UCSD-AML1 (cell line): ENCODE measurements at regions not wholly inside any gene's neighbourhood (a gene's known extent, or its start where the extent isn't known, plus 50 kb on each side); places are given as distances from the start of the nearest gene placed in this dataset.

ENCODE experiments used
- DNase-seq: peaks from one replicate; lab custom pipeline; 2025; ENCODE audit not compliant: unreplicated experiment; lab: John Stamatoyannopoulos, UW

- DNase-seq: no peak
These were observed 61.1 kb upstream of the ARID5B start for GRCh38 chr10:61840403-61840802.

GRCh38 chr10:61841338-61841875 lies 60.1 kb upstream of the ARID5B start:
- no peak for DNase-seq

GRCh38 chr10:61842755-61843497 lies 58.6 kb upstream of the ARID5B start:
- no peak for DNase-seq

GRCh38 chr10:61844116-61844822 lies 57.2 kb upstream of the ARID5B start:
- DNase-seq: no peak

- no peak for DNase-seq
These were observed 56.1 kb upstream of the ARID5B start for GRCh38 chr10:61845196-61845949.

GRCh38 chr10:61845950-61846268 lies 55.6 kb upstream of the ARID5B start:
- no peak for DNase-seq

- no peak for DNase-seq
These were observed 55.0 kb upstream of the ARID5B start for GRCh38 chr10:61846370-61847031.

GRCh38 chr10:61847087-61847486 lies 54.4 kb upstream of the ARID5B start:
- no peak for DNase-seq

GRCh38 chr10:61847640-61848039 lies 53.9 kb upstream of the ARID5B start:
- no peak for DNase-seq

GRCh38 chr10:61850376-61850775 lies 51.1 kb upstream of the ARID5B start:
- no peak for DNase-seq
